GM03348 (cell line): ENCODE measurements at regions not wholly inside any gene's neighbourhood (a gene's known extent, or its start where the extent isn't known, plus 50 kb on each side); places are given as distances from the start of the nearest gene placed in this dataset.
"Not testable (repeated sequence)": the region's sequence is repeated elsewhere in the genome, so short reads cannot be mapped to it uniquely, and the experiment has no call there.

Experiments used
- DNase-seq: peaks from one replicate; pipeline ENCODE4 v3.0.0; 2012; ENCODE audit warnings: low spot score

- DNase-seq: no peak
Measured at GRCh38 chr7:84941936-84942335, 244.9 kb downstream of the SEMA3D start.

GRCh38 chr7:84941291-84941690, 245.6 kb downstream of the SEMA3D start:
- no peak for DNase-seq

GRCh38 chr7:84939888-84940287, 247.0 kb downstream of the SEMA3D start:
- peak; percentile 5 for DNase-seq

- no peak for DNase-seq
Measured at GRCh38 chr7:84939442-84939841, 247.4 kb downstream of the SEMA3D start.

GRCh38 chr7:84924353-84924752, 262.5 kb downstream of the SEMA3D start:
- no peak for DNase-seq

GRCh38 chr7:84923348-84923747, 263.5 kb downstream of the SEMA3D start:
- DNase-seq: no peak

GRCh38 chr7:84921154-84921553, 265.7 kb downstream of the SEMA3D start:
- no peak for DNase-seq

GRCh38 chr7:84916973-84917372, 269.9 kb downstream of the SEMA3D start:
- DNase-seq: not testable (repeated sequence)

- no peak for DNase-seq
Measured at GRCh38 chr7:84916161-84916560, 270.7 kb downstream of the SEMA3D start.

- DNase-seq: no peak
Measured at GRCh38 chr7:84914598-84914997, 272.3 kb downstream of the SEMA3D start.

- peak; percentile 24 for DNase-seq
Measured at GRCh38 chr7:84913731-84914130, 273.1 kb downstream of the SEMA3D start.

GRCh38 chr7:84912993-84913635, 273.7 kb downstream of the SEMA3D start:
- no peak for DNase-seq

GRCh38 chr7:84912537-84912936, 274.3 kb downstream of the SEMA3D start:
- DNase-seq: no peak

GRCh38 chr7:84912018-84912417, 274.8 kb downstream of the SEMA3D start:
- no peak for DNase-seq

- no peak for DNase-seq
Measured at GRCh38 chr7:84911077-84911476, 275.8 kb downstream of the SEMA3D start.

- DNase-seq: not testable (repeated sequence)
Measured at GRCh38 chr7:84910322-84910721, 276.5 kb downstream of the SEMA3D start.

GRCh38 chr7:84908196-84908793, 278.6 kb downstream of the SEMA3D start:
- DNase-seq: no peak

GRCh38 chr7:84906889-84907288, 280.0 kb downstream of the SEMA3D start:
- no peak for DNase-seq

GRCh38 chr7:84904561-84904960, 282.3 kb downstream of the SEMA3D start:
- peak; percentile 5 for DNase-seq

- no peak for DNase-seq
Measured at GRCh38 chr7:84901366-84901765, 285.5 kb downstream of the SEMA3D start.

- DNase-seq: no peak
Measured at GRCh38 chr7:84900215-84900614, 286.6 kb downstream of the SEMA3D start.

- no peak for DNase-seq
Measured at GRCh38 chr7:84895563-84895962, 291.3 kb downstream of the SEMA3D start.

- not testable (repeated sequence) for DNase-seq
Measured at GRCh38 chr7:84883570-84883969, 303.3 kb downstream of the SEMA3D start.
